Keratinocyte (primary cell): ENCODE measurements at regions not wholly inside any gene's neighbourhood (a gene's known extent, or its start where the extent isn't known, plus 50 kb on each side); places are given as distances from the start of the nearest gene placed in this dataset.

Experiments
- DNase-seq: peaks from one replicate; pipeline ENCODE4 v3.0.0-alpha.2; 2011; ENCODE audit warnings: low read depth, missing footprints, low spot score
- FAIRE-seq: peaks from 2 replicates; lab custom pipeline; 2011; peaks lifted over from hg19 to GRCh38; lab: Jason Lieb, UNC
- H2AFZ ChIP-seq: 2 replicates; pipeline ENCODE4 v1.6.0; 2012; ENCODE audit warnings: low read length, control low read depth, inconsistent platforms; ENCODE audit not compliant: control insufficient read depth
- H3K27ac ChIP-seq: 2 replicates; pipeline ENCODE4 v1.5.1; 2011; ENCODE audit warnings: low read length; ENCODE audit not compliant: control insufficient read depth, insufficient read depth
- H3K27me3 ChIP-seq: 3 replicates; pipeline ENCODE4 v1.6.0; 2011; ENCODE audit warnings: low read length; ENCODE audit not compliant: control insufficient read depth, insufficient read depth; ENCODE audit errors: extremely low read depth
- H3K36me3 ChIP-seq, 2 experiments: 2 replicates in 1 of 2; 3 replicates in 1 of 2; pipeline ENCODE4 v1.5.1; 2011; ENCODE audit warnings: low read length in 2 of 2, mild to moderate bottlenecking in 1 of 2; ENCODE audit not compliant: control insufficient read depth in 2 of 2, insufficient read depth in 2 of 2; ENCODE audit errors: extremely low read depth in 1 of 2
- H3K4me1 ChIP-seq: 3 replicates; pipeline ENCODE4 v1.5.1; 2011; ENCODE audit warnings: low read length; ENCODE audit not compliant: control insufficient read depth, insufficient read depth; ENCODE audit errors: extremely low read depth
- H3K4me2 ChIP-seq: 3 replicates; pipeline ENCODE4 v1.6.0; 2011; ENCODE audit warnings: low read depth, low read length; ENCODE audit not compliant: control insufficient read depth, insufficient read depth; ENCODE audit errors: extremely low read depth
- H3K4me3 ChIP-seq, 3 experiments: fragments of 200-600 bp in 1 of 3; sonication (generic) in 1 of 3; 2 replicates in 2 of 3; 3 replicates in 1 of 3; pipeline ENCODE4 v1.5.1; 2011 to 2016; ENCODE audit warnings: low read length in 3 of 3, mild to moderate bottlenecking in 3 of 3, control low read depth in 2 of 3, inconsistent platforms in 1 of 3, low read depth in 1 of 3, mixed read lengths in 1 of 3, mixed run types in 1 of 3, moderate library complexity in 1 of 3; ENCODE audit not compliant: control insufficient read depth in 2 of 3, insufficient read depth in 2 of 3; ENCODE audit errors: extremely low read depth in 1 of 3
- H3K79me2 ChIP-seq: 2 replicates; pipeline ENCODE4 v1.6.0; 2012; ENCODE audit warnings: low read length; ENCODE audit not compliant: control insufficient read depth, insufficient read depth
- H3K9ac ChIP-seq: 3 replicates; pipeline ENCODE4 v1.6.0; 2011; ENCODE audit warnings: low read length; ENCODE audit not compliant: control insufficient read depth, insufficient read depth; ENCODE audit errors: extremely low read depth
- H3K9me1 ChIP-seq: 3 replicates; pipeline ENCODE4 v1.6.0; 2011; ENCODE audit warnings: low read length; ENCODE audit not compliant: control insufficient read depth, insufficient read depth; ENCODE audit errors: extremely low read depth
- H3K9me3 ChIP-seq: 2 replicates; pipeline ENCODE4 v1.5.1; 2012; ENCODE audit warnings: low read depth, low read length; ENCODE audit not compliant: control insufficient read depth
- H4K20me1 ChIP-seq: 3 replicates; pipeline ENCODE4 v1.6.0; 2011; ENCODE audit warnings: low read length; ENCODE audit not compliant: control insufficient read depth, insufficient read depth; ENCODE audit errors: extremely low read depth
- EZH2 ChIP-seq: IDR thresholded peaks from one replicate; pipeline ENCODE4 v1.6.1; 2012; ENCODE audit warnings: inconsistent platforms, mild to moderate bottlenecking, low read length, moderate library complexity
- dilution Hi-C: fragments of 300-500 bp; cut with MboI; formaldehyde crosslinking; loops from one replicate; pipeline ENCODE4 v1.7.0; 2020; ENCODE audit warnings: low sequenced_read_pairs; ENCODE audit not compliant: extremely low pct_ligation_motif_present
- TF ChIP-seq, protein P1 (sequence below), 3 experiments: IDR thresholded peaks in 1 of 3; conservative IDR thresholded peaks in 1 of 3; optimal IDR thresholded peaks in 1 of 3; 2 replicates in 2 of 3; 3 replicates in 1 of 3; pipeline versions ENCODE3 to v1.5.1; 2011; ENCODE audit warnings: low read length in 3 of 3, mild to moderate bottlenecking in 3 of 3, moderate library complexity in 2 of 3, control low read depth in 1 of 3, inconsistent platforms in 1 of 3; ENCODE audit not compliant: insufficient read depth in 2 of 3; ENCODE audit errors: extremely low read depth in 1 of 3

DNA sequence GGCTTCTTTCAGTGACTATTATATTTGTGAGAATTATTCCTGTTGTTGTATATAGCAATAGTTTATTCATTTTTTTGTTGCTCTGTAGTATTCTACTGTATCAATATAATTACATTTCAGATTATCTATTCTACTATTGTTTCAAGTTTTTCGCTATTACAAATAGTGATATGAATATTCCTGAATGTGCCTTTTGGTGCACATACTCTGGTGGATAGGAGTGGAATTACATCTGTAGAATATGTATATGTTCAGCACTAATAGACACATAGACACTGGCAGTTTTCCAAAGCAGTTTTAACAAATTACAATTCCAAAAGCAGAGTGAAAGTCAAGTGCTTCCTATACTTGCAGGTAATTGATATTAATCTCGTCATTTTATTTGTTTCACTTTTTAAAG is 696.2 kb upstream of the PRMT6 start:
- no peaks in the 10 kb centered on the region for H3K9me1 ChIP-seq
- H3K9me3 ChIP-seq = no peaks in the 10 kb centered on the region
- no peak overlapping the region for H2AFZ ChIP-seq
- no peak overlapping the region for H3K27ac ChIP-seq
- no peaks in the 10 kb centered on the region for H3K36me3 ChIP-seq
- no peaks in the 10 kb centered on the region for H3K27me3 ChIP-seq
- no peak for DNase-seq
- H3K79me2 ChIP-seq = no peaks in the 10 kb centered on the region
- dilution Hi-C loops = no loop called here
- no peak overlapping the region for H3K4me2 ChIP-seq
- TF ChIP-seq, protein P1, sequence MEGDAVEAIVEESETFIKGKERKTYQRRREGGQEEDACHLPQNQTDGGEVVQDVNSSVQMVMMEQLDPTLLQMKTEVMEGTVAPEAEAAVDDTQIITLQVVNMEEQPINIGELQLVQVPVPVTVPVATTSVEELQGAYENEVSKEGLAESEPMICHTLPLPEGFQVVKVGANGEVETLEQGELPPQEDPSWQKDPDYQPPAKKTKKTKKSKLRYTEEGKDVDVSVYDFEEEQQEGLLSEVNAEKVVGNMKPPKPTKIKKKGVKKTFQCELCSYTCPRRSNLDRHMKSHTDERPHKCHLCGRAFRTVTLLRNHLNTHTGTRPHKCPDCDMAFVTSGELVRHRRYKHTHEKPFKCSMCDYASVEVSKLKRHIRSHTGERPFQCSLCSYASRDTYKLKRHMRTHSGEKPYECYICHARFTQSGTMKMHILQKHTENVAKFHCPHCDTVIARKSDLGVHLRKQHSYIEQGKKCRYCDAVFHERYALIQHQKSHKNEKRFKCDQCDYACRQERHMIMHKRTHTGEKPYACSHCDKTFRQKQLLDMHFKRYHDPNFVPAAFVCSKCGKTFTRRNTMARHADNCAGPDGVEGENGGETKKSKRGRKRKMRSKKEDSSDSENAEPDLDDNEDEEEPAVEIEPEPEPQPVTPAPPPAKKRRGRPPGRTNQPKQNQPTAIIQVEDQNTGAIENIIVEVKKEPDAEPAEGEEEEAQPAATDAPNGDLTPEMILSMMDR (optimal IDR thresholded peaks at IDR 0.05 in 1 of 3, IDR thresholded peaks at IDR 0.05 in 1 of 3, conservative IDR thresholded peaks at IDR 0.05 in 1 of 3; ENCODE audit: extremely low read depth in 1 of 3, insufficient read depth in 2 of 3, low read length in 3 of 3) = peak in 1 of 3 experiments; percentile 28
- TF ChIP-seq EZH2 = no peak
- FAIRE-seq = no peak
- H4K20me1 ChIP-seq = no peaks in the 10 kb centered on the region
- no peak overlapping the region for H3K9ac ChIP-seq
- H3K4me1 ChIP-seq = no peaks in the 10 kb centered on the region
- H3K4me3 ChIP-seq = no peak overlapping the region

DNA sequence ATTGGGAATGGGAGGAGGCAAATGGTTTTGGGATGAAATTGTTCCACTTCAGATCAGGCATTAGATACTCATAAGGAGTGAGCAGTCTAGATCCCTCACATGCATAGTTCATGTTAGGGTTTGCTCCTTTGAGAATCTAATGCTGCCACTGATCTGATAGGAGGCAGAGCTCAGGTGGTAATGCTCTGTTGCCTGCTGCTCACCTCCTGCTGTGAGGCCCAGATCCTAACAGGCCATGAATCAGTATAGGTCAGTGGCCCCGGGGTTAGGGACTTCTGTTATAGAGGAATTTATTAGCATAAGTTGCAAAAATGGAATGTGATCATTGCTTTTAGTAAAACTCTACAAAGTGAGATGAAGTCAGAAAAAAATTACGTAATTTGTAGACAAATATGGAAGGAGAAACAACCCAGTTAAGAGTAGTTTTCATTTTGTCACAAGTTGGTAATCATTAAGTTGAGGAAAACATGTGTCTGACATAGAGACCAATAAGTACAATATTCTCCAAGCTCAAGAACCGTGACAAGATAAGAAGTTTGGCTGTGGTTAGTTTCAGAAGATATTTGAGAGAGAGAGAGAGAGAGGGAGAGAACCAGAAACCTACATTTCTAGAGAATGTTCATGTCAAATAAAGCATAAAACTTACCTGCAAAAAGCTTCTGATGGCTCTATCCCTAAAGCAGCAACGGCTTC is 689.7 kb upstream of the PRMT6 start:
- TF ChIP-seq EZH2 = no peak
- TF ChIP-seq, protein P1 (optimal IDR thresholded peaks at IDR 0.05 in 1 of 3, IDR thresholded peaks at IDR 0.05 in 1 of 3, conservative IDR thresholded peaks at IDR 0.05 in 1 of 3; ENCODE audit: extremely low read depth in 1 of 3, insufficient read depth in 2 of 3, low read length in 3 of 3) = no peak
- FAIRE-seq = no peak

More for the DNA sequence above, 689.7 kb upstream of the PRMT6 start:
- no peak overlapping the region for H3K9ac ChIP-seq
- H3K4me3 ChIP-seq = no peak overlapping the region
- dilution Hi-C loops = no loop called here
- H3K4me1 ChIP-seq = no peaks in the 10 kb centered on the region
- no peaks in the 10 kb centered on the region for H3K79me2 ChIP-seq
- no peaks in the 10 kb centered on the region for H3K9me1 ChIP-seq
- no peaks in the 10 kb centered on the region for H3K9me3 ChIP-seq
- no peak overlapping the region for H2AFZ ChIP-seq
- no peak overlapping the region for H3K27ac ChIP-seq
- H3K4me2 ChIP-seq = no peak overlapping the region
- no peak for DNase-seq
- H3K36me3 ChIP-seq = no peaks in the 10 kb centered on the region
- H3K27me3 ChIP-seq = no peaks in the 10 kb centered on the region
- no peaks in the 10 kb centered on the region for H4K20me1 ChIP-seq
